PC-9 (cell line): ENCODE measurements at regions not wholly inside any gene's neighbourhood (a gene's known extent, or its start where the extent isn't known, plus 50 kb on each side); places are given as distances from the start of the nearest gene placed in this dataset.

Experiments used
- BruUV-seq: library from RNA; stranded (reverse); fragments of 400-500 nt; replicated peaks from 2 replicates; lab custom pipeline; 2021; lab: Mats Ljungman, UMichigan
- CTCF ChIA-PET: fragments of 300-600 bp; sonication (Branson Sonifier 250); formaldehyde crosslinking; loops from one replicate; lab custom pipeline; 2022; ENCODE audit warnings: antibody characterized with exemption; lab: Charles Lee
- POLR2A ChIA-PET: fragments of 300-600 bp; sonication (Branson Sonifier 250); formaldehyde crosslinking; loops from one replicate; lab custom pipeline; 2022; ENCODE audit warnings: antibody characterized with exemption; ENCODE audit not compliant: unreplicated experiment; lab: Charles Lee
- DNase-seq, 2 experiments: peaks; one replicate each; pipeline versions ENCODE4 v3.0.0 to v3.0.0-alpha.2; 2015 to 2022; ENCODE audit warnings: mixed read lengths in 1 of 2
- H2AFZ ChIP-seq: fragments of 200-600 bp; sonication (generic); 2 replicates; pipeline ENCODE4 v1.8.1; 2017; ENCODE audit warnings: antibody characterized with exemption
- H3F3A ChIP-seq: fragments of 200-600 bp; sonication (generic); 2 replicates; pipeline ENCODE4 v1.8.1; 2017; ENCODE audit warnings: antibody characterized with exemption, mild to moderate bottlenecking, low read depth; ENCODE audit not compliant: insufficient read depth
- H3K27ac ChIP-seq: fragments of 200-600 bp; sonication (generic); 2 replicates; pipeline ENCODE4 v1.6.1; 2016; ENCODE audit warnings: mixed run types
- H3K27me3 ChIP-seq: fragments of 200-600 bp; sonication (generic); 2 replicates; pipeline ENCODE4 v1.6.1; 2016; ENCODE audit warnings: low read depth, mixed run types; ENCODE audit not compliant: insufficient read depth
- H3K36me3 ChIP-seq: fragments of 200-600 bp; sonication (generic); 2 replicates; pipeline ENCODE4 v1.6.1; 2016; ENCODE audit warnings: low read depth, mixed run types
- H3K4me1 ChIP-seq: fragments of 200-600 bp; sonication (generic); replicated peaks from 2 replicates; pipeline ENCODE4 v1.6.1; 2016; ENCODE audit warnings: mixed run types; ENCODE audit not compliant: insufficient read depth
- H3K4me2 ChIP-seq: fragments of 200-600 bp; sonication (generic); 2 replicates; pipeline ENCODE4 v1.6.1; 2017; ENCODE audit warnings: mixed run types
- H3K4me3 ChIP-seq: fragments of 200-600 bp; sonication (generic); 2 replicates; pipeline ENCODE4 v1.6.1; 2016; ENCODE audit warnings: mixed run types
- H3K79me2 ChIP-seq: fragments of 200-600 bp; sonication (generic); 2 replicates; pipeline ENCODE4 v1.6.1; 2017; ENCODE audit warnings: low read depth, mixed run types
- H3K9me2 ChIP-seq: fragments of 200-600 bp; sonication (generic); 2 replicates; pipeline ENCODE4 v1.8.1; 2017; ENCODE audit warnings: mild to moderate bottlenecking; ENCODE audit not compliant: insufficient read depth
- H3K9me3 ChIP-seq: fragments of 200-600 bp; sonication (generic); 2 replicates; pipeline ENCODE4 v1.8.1; 2016; ENCODE audit warnings: low read depth; ENCODE audit not compliant: insufficient read depth
- H4K20me1 ChIP-seq: fragments of 200-600 bp; sonication (generic); 2 replicates; pipeline ENCODE4 v1.8.1; 2017; ENCODE audit not compliant: insufficient read depth
- CTCF ChIP-seq: fragments of 200-600 bp; sonication (generic); conservative IDR thresholded peaks from 2 replicates; pipeline ENCODE4 v1.6.1; 2017; ENCODE audit warnings: mixed run types, antibody characterized with exemption, mild to moderate bottlenecking, moderate library complexity
- EZH2 ChIP-seq: fragments of 200-600 bp; sonication (generic); IDR thresholded peaks from 2 replicates; pipeline ENCODE4 v1.8.0; 2017; ENCODE audit warnings: antibody characterized with exemption, low read depth
- intact Hi-C: fragments of 100-400 bp; cut with micrococcal nuclease; formaldehyde crosslinking; loops from one replicate; pipeline ENCODE4 v1.10.0; 2022; ENCODE audit not compliant: unreplicated experiment

- ChIA-PET CTCF (no interaction called here), POLR2A (no interaction called here)
- BruUV-seq: no TSS peak
- DNase-seq: no peak
- no peak overlapping the region for H2AFZ ChIP-seq
- no peaks in the 10 kb centered on the region for H4K20me1 ChIP-seq
- H3K79me2 ChIP-seq: no peaks in the 10 kb centered on the region
- H3K27ac ChIP-seq: no peak overlapping the region
- H3K4me1 ChIP-seq: no peaks in the 10 kb centered on the region
- no peaks in the 10 kb centered on the region for H3K9me2 ChIP-seq
- H3K4me2 ChIP-seq: no peak overlapping the region
- intact Hi-C loops: no loop called here
- H3K9me3 ChIP-seq: no peaks in the 10 kb centered on the region
- no peaks in the 10 kb centered on the region for H3F3A ChIP-seq
- H3K4me3 ChIP-seq: no peak overlapping the region
- no peak for TF ChIP-seq EZH2
- TF ChIP-seq CTCF: no peak
- peaks cover 30% of the 10 kb centered on the region; the same call in 1 of the 2 replicates for H3K27me3 ChIP-seq
- no peaks in the 10 kb centered on the region for H3K36me3 ChIP-seq
Measured at GRCh38 chr9:120265791-120266190, 314.2 kb downstream of the CDK5RAP2 start.

GRCh38 chr9:120264528-120264927 lies 315.4 kb downstream of the CDK5RAP2 start:
- Histone ChIP-seq H3K4me1 (no peaks in the 10 kb centered on the region), H3K4me2 (no peak overlapping the region), H3K36me3 (no peaks in the 10 kb centered on the region), H3K27me3 (peaks cover 30% of the 10 kb centered on the region; the same call in 1 of the 2 replicates), H2AFZ (no peak overlapping the region), H3F3A (no peaks in the 10 kb centered on the region), H3K4me3 (no peak overlapping the region), H3K27ac (no peak overlapping the region), H3K79me2 (no peaks in the 10 kb centered on the region), H3K9me2 (no peaks in the 10 kb centered on the region), H4K20me1 (no peaks in the 10 kb centered on the region), H3K9me3 (no peaks in the 10 kb centered on the region)
- TF ChIP-seq EZH2 (no peak), CTCF (no peak)
- no peak for DNase-seq
- ChIA-PET CTCF (no interaction called here), POLR2A (no interaction called here)
- no TSS peak for BruUV-seq
- intact Hi-C loops: no loop called here

- Histone ChIP-seq H3K9me2 (no peaks in the 10 kb centered on the region), H3K4me1 (no peaks in the 10 kb centered on the region), H3K4me3 (no peak overlapping the region), H3K27me3 (peaks cover 30% of the 10 kb centered on the region; the same call in 1 of the 2 replicates), H4K20me1 (no peaks in the 10 kb centered on the region), H2AFZ (no peak overlapping the region), H3K36me3 (no peaks in the 10 kb centered on the region), H3K4me2 (no peak overlapping the region), H3K27ac (no peak overlapping the region), H3F3A (no peaks in the 10 kb centered on the region), H3K79me2 (no peaks in the 10 kb centered on the region), H3K9me3 (no peaks in the 10 kb centered on the region)
- no peak for TF ChIP-seq CTCF
- no peak for TF ChIP-seq EZH2
- CTCF ChIA-PET: no interaction called here
- POLR2A ChIA-PET: no interaction called here
- no peak for DNase-seq
- no TSS peak for BruUV-seq
- intact Hi-C loops: no loop called here
Measured at GRCh38 chr9:120263836-120264235, 316.1 kb downstream of the CDK5RAP2 start.
